Activated CD8-positive, alpha-beta T cell treated with anti-CD3 and anti-CD28 coated beads, Interleukin-2, amount 10 ng/mL, durations not matched to agents 7 days and 5 days (primary cell): ENCODE measurements at regions not wholly inside any gene's neighbourhood (a gene's known extent, or its start where the extent isn't known, plus 50 kb on each side); places are given as distances from the start of the nearest gene placed in this dataset.

Source experiments
- ATAC-seq: fragments of 150-1000 bp; cut with Tn5 transposase; one replicate; pipeline ENCODE4 v1.10.0; 2021; ENCODE audit warnings: moderate library complexity
- CTCF ChIA-PET: fragments of 350-600 bp; sonication (Branson Sonifier 250); formaldehyde crosslinking; loops from one replicate; lab custom pipeline; 2021; ENCODE audit warnings: antibody characterized with exemption; lab: Charles Lee
- POLR2A ChIA-PET: fragments of 350-600 bp; sonication (Branson Sonifier 250); formaldehyde crosslinking; loops from one replicate; lab custom pipeline; 2021; ENCODE audit warnings: antibody characterized with exemption; lab: Charles Lee
- DNase-seq: peaks from one replicate; pipeline ENCODE4 v3.0.0-alpha.2; 2020
- H3K27ac Mint-ChIP-seq: one replicate; pipeline ENCODE4 v1.8.0; 2021; ENCODE audit warnings: mild to moderate bottlenecking, mixed read lengths
- H3K27me3 Mint-ChIP-seq: one replicate; pipeline ENCODE4 v1.8.0; 2021; ENCODE audit warnings: low read depth, mixed read lengths
- H3K36me3 Mint-ChIP-seq: one replicate; pipeline ENCODE4 v1.8.0; 2021; ENCODE audit warnings: low read depth, mixed read lengths
- H3K4me1 Mint-ChIP-seq: one replicate; pipeline ENCODE4 v1.8.0; 2021; ENCODE audit warnings: low read depth, mixed read lengths
- H3K4me3 Mint-ChIP-seq: one replicate; pipeline ENCODE4 v1.8.0; 2021; ENCODE audit warnings: mild to moderate bottlenecking, mixed read lengths
- H3K9me3 Mint-ChIP-seq: one replicate; pipeline ENCODE4 v1.8.0; 2022; ENCODE audit warnings: mixed read lengths; ENCODE audit not compliant: insufficient read depth

DNA sequence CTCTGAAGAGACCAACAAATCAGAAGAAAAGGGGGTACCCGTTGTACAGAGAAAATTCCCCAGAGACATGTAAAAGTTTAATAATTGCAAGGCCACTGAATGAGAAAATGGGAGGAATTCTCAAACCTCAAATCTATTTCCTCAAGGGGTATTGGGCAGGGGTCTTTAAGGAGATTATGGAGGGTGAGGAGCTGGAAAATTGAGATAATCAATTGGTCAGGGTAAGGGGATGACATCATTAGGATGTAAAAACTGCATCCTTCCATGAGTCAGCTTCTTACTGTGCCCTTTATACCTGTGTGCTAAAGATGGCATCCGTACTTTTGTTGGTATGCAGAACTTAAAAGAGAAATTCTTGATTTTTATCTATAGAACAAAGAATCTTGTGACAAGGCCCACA lies 641.5 kb downstream of the LRFN5 start:
- Mint-ChIP-seq H3K4me3 (no peak overlapping the region), H3K36me3 (no peaks in the 10 kb centered on the region), H3K4me1 (no peaks in the 10 kb centered on the region), H3K27ac (no peak overlapping the region), H3K9me3 (peaks cover 14% of the 10 kb centered on the region), H3K27me3 (no peaks in the 10 kb centered on the region)
- ATAC-seq (no peak), DNase-seq (no peak)
- CTCF ChIA-PET = no interaction called here
- POLR2A ChIA-PET = no interaction called here

DNA sequence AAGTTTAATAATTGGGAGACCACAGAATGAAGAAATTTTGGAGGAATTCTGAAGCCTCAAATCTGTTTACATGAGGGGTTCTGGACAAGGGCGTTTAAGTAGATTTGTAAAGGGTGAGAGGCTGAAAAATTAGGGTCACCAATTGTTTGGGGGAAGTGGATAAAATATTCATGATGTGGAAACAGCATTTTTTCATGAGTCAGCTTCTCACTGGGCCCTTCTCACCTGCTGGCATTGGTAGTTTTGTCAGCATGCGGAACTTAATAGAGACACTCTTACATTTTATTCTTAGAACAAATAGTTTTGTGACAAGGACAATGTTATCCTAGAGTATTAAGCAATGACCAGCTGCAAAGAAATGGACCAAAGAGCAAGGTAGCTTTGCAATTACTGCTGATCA lies 634.4 kb downstream of the LRFN5 start:
- no peaks in the 10 kb centered on the region for H3K36me3 Mint-ChIP-seq

DNA sequence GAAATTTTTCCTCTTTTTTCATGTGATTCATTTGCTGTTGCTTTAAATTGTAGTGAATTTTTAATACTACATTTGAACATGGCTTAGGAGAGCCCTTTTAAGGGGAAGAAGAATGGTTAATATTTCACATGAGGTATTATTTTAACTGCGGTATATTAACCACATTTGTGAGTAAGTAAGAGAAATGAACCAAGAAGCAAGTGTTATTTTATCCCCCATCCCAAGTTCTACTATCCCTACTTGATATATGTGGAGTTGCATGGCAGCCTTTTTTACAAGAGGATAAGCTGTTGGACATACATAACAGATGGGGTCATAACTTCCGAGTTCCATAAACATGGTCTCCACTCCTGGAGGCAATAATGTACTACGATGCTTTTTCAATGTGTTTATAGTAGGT lies 623.3 kb downstream of the LRFN5 start:
- Mint-ChIP-seq H3K27ac (no peak overlapping the region), H3K9me3 (peaks cover 15% of the 10 kb centered on the region), H3K4me3 (no peak overlapping the region), H3K36me3 (no peaks in the 10 kb centered on the region), H3K27me3 (no peaks in the 10 kb centered on the region), H3K4me1 (no peaks in the 10 kb centered on the region)
- CTCF ChIA-PET = no interaction called here
- POLR2A ChIA-PET = no interaction called here
- DNase-seq (no peak), ATAC-seq (no peak)

More for the DNA sequence above, 634.4 kb downstream of the LRFN5 start:
- ChIA-PET POLR2A (no interaction called here), CTCF (no interaction called here)
- no peaks in the 10 kb centered on the region for H3K27me3 Mint-ChIP-seq
- H3K27ac Mint-ChIP-seq = no peak overlapping the region
- ATAC-seq (no peak), DNase-seq (no peak)
- H3K4me3 Mint-ChIP-seq = no peak overlapping the region
- peaks cover 31% of the 10 kb centered on the region for H3K9me3 Mint-ChIP-seq
- H3K4me1 Mint-ChIP-seq = no peaks in the 10 kb centered on the region

DNA sequence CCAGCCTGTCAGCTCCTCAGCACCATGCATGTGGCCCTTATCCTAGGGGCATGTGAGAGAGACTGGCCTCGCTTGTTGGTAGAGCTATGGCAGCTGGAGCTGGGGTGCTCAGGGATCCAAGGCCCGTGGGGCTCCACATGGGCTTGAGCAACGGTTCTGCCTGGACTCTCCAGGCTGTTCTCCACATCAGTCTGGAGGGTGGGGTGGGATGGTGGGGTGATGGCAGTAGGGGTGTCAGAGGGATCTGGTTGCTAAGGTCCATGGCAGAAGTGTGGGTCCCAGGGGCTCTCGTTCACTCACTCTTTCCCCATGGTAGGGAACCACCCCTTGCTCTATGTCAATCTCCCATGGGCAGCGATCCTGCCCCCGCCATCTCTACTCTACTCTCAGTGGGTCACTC lies 622.6 kb downstream of the LRFN5 start:
- Mint-ChIP-seq H3K4me3 (no peak overlapping the region), H3K36me3 (no peaks in the 10 kb centered on the region), H3K9me3 (peaks cover 15% of the 10 kb centered on the region), H3K27ac (no peak overlapping the region), H3K27me3 (no peaks in the 10 kb centered on the region), H3K4me1 (no peaks in the 10 kb centered on the region)
- POLR2A ChIA-PET = no interaction called here
- ATAC-seq (no peak), DNase-seq (no peak)
- CTCF ChIA-PET = no interaction called here

DNA sequence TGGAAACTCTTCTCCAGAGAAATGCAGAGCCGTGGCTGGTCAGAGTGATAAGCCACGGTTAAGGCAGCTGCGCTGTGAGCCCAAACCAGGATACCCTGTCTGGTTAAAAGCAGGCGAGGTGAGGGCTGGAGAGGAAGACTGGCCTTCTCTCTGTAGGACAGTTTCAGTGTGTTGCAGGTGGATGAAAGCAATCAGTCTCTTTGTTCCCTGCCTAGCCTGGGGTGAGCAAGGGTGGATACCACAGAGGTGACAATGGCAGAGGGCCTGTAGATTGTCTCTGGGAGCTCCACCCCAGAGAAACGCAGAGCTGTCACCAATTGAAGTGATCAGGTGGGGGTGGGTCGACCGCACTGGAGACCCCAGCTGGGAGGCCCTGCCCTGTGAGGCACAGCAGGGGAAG lies 621.9 kb downstream of the LRFN5 start:
- DNase-seq (no peak), ATAC-seq (no peak)
- Mint-ChIP-seq H3K9me3 (peaks cover 15% of the 10 kb centered on the region), H3K36me3 (no peaks in the 10 kb centered on the region), H3K27ac (no peak overlapping the region), H3K27me3 (no peaks in the 10 kb centered on the region), H3K4me1 (no peaks in the 10 kb centered on the region), H3K4me3 (no peak overlapping the region)
- ChIA-PET CTCF (no interaction called here), POLR2A (no interaction called here)

DNA sequence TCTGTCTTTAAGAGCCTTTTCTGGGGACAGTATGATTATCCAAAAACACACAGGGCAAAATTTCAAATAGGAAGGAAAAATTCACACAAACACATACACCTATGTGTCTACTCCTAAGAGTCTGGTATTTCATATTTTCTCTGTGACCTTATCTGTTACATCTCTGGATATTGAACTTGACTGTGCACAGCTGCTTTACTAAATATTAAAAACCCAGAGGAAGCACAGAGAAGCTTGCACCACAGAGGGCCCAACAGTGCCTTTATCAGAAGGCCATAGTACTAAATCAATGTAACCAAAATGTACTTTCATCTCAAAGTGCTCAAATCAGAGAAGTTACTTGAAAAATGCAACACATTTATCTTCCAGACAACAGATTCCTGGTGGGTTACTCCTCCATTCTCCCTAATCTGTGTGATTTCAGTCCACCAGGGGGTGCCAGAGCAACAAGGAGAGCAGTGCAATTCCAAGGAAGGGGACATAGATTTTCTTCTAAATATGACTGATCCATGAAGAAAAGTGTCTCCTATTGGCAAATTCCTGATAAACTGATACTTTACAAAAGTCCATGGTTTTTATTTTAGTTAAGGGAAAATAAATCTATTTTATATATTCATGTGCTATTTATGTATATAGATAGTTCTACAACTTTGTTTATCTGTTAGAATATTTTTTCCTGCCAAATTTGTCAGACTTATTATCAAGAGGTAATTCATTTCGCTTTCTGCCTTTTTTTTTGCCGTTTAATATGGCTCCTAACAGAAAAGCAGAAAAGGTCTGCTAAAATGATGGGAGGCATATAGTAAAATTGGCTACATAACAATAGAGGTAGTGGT lies 617.6 kb downstream of the LRFN5 start:
- no peak overlapping the region for H3K4me3 Mint-ChIP-seq
- no peaks in the 10 kb centered on the region for H3K4me1 Mint-ChIP-seq
- DNase-seq (no peak), ATAC-seq (no peak)
- peaks cover 5% of the 10 kb centered on the region for H3K9me3 Mint-ChIP-seq
- no peaks in the 10 kb centered on the region for H3K36me3 Mint-ChIP-seq
- ChIA-PET POLR2A (no interaction called here), CTCF (no interaction called here)
- H3K27me3 Mint-ChIP-seq = no peaks in the 10 kb centered on the region
- no peak overlapping the region for H3K27ac Mint-ChIP-seq

DNA sequence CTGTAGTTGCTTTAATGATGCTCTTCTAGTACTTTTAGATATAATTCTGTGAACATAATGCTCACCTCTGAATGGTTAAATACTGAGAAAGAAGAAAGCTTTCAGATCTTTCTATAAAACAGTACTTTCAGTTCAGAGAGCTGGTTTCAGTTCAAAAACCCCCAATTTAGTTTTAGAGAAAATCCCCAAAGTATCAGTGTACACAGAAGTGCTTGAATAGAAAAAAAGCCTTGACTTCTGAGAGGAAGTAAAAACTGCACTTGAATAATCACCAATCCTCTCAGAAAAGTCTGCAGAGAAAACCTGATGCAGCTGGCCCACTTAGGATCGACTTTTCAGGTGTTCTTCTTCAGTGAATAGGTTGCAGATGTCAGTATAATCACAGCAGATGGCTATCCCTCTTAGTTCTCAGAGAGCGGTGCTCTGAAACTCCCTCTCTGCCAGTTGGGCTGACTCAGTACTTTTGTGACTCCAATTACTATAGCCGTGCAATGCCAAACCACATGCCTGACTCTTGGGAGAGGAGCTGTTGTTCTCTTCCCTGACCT lies 616.3 kb downstream of the LRFN5 start:
- no peak for DNase-seq
- ChIA-PET POLR2A (no interaction called here), CTCF (interaction anchor here (0.7 kb wide), 1 partner anchor 78 kb away, joined by 3 read pairs; no protein-coding TSS in a partner anchor)
- ATAC-seq = no peak
- H3K4me1 Mint-ChIP-seq = no peaks in the 10 kb centered on the region
- peaks cover 5% of the 10 kb centered on the region for H3K9me3 Mint-ChIP-seq
- no peaks in the 10 kb centered on the region for H3K27me3 Mint-ChIP-seq
- H3K36me3 Mint-ChIP-seq = no peaks in the 10 kb centered on the region
- no peak overlapping the region for H3K4me3 Mint-ChIP-seq
- H3K27ac Mint-ChIP-seq = no peak overlapping the region

DNA sequence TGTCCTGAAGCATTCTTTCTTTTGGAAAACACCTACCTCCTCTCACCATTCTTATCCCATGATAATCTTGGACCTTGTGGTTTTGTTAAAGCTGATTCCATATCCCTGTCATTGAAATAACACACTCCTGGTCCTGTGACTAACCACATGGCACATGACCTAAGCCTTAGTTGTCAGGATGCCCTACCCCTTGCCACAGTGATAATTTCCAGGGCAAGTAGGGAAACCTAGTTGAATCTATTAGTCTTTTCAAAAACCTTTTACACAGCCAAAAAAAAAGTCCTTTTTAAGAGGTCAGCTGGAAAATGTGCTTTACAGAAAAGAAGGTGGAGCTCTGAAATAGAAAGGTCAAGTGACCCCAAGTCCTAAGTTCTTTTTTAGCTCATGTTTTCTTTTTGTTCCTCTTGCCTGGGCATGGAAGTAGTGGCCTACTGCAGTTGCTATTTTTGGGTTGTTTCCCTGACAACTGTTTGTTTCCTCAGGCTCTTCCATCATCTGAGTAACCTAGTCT lies 608.4 kb downstream of the LRFN5 start:
- no peaks in the 10 kb centered on the region for H3K4me1 Mint-ChIP-seq
- DNase-seq (no peak), ATAC-seq (no peak)
- H3K4me3 Mint-ChIP-seq = no peak overlapping the region
- ChIA-PET POLR2A (no interaction called here), CTCF (interaction anchor here (1.1 kb wide), 1 partner anchor 11 kb away, joined by 4 read pairs; no protein-coding TSS in a partner anchor)
- no peaks in the 10 kb centered on the region for H3K27me3 Mint-ChIP-seq
- no peak overlapping the region for H3K27ac Mint-ChIP-seq
- no peaks in the 10 kb centered on the region for H3K9me3 Mint-ChIP-seq
- H3K36me3 Mint-ChIP-seq = no peaks in the 10 kb centered on the region

DNA sequence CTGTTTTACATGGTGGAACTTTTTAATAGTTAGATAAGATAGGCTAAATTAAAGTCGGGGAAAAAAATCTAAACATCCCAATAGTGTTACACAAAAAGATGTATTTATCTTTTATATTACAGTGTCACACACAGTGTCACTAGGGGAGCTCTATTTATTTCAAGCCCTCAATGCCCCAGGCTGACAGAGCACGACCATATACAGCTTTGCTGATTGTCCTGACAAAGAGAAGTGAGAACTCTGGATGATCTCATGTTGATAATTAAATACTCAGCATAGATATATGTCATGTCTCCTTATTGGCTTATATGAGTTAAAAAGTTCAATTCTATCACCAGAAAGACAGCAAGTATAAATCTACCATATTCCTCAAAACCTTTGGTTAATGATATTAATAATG lies 594.3 kb downstream of the LRFN5 start:
- ChIA-PET POLR2A (no interaction called here), CTCF (no interaction called here)
- no peak for ATAC-seq
- Mint-ChIP-seq H3K4me1 (no peaks in the 10 kb centered on the region), H3K4me3 (no peak overlapping the region), H3K27ac (no peak overlapping the region), H3K9me3 (peaks cover 19% of the 10 kb centered on the region), H3K27me3 (no peaks in the 10 kb centered on the region), H3K36me3 (no peaks in the 10 kb centered on the region)
- no peak for DNase-seq

DNA sequence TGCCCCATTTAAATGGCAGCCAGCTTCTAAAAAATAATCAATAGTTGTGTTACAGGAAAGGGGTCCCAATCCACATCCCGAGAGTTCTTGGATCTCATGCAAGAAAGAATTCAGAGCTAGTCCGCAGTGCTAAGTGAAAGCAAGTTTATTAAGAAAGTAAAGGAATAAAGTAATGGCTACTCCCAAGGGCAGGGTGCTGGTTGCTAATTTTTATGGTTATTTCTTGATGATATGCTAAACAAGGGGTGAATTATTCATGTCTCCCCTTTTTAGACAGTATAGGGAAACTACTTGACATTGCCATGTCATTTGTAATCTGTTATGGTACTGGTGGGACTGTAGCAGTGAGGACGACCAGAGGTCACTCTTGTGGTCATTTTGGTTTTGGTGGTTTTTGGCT lies 591.3 kb downstream of the LRFN5 start:
- DNase-seq = no peak
- peaks cover 14% of the 10 kb centered on the region for H3K9me3 Mint-ChIP-seq
- ATAC-seq = no peak
- H3K36me3 Mint-ChIP-seq = no peaks in the 10 kb centered on the region
- no peak overlapping the region for H3K27ac Mint-ChIP-seq
- no peaks in the 10 kb centered on the region for H3K4me1 Mint-ChIP-seq
- CTCF ChIA-PET = no interaction called here
- no peaks in the 10 kb centered on the region for H3K27me3 Mint-ChIP-seq
- no peak overlapping the region for H3K4me3 Mint-ChIP-seq
- POLR2A ChIA-PET = no interaction called here

DNA sequence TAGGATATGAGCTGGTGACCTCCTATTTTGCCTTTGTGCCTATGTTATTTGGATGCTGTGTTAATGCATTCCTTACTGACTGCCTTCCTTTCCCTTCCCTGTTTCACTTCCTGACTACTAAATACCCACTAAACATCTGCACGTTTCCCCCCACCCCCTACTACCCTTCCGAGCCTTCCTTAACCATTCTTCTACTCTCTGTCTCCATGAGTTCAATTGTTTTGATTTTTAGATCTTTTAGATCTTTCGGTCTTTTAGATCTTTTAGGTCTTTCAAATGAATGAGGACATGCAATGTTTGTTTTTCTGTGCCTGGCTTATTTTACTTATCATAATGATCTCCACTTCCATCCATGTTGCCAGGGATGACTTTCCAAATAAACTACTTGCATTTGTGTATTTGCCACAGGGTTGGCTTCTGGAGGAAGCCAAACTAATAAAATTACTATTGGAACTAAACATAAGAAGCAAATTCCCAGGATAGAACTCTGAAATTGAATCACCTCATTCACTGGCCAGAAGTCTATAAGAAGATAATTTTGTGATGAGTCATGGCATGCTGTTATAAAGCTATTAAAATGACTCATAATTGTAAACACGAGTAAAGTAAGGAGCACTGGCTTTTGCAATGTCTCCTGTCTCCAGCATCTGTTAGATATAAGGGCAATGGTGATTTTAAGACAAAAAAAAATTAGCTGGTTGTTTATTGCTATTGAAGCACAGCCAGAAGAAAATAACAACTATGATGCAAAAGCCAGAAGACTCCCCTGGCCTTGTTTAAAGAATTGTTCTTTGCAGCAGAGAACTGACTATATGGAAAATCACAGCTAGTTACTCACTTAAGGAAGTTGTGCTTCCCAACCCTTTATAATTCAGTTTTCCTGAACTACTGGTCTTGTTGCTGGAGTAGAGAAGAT lies 586.3 kb downstream of the LRFN5 start:
- H3K27ac Mint-ChIP-seq = no peak overlapping the region
- ATAC-seq = no peak
- no peaks in the 10 kb centered on the region for H3K4me1 Mint-ChIP-seq
- H3K9me3 Mint-ChIP-seq = peaks cover 14% of the 10 kb centered on the region
- H3K36me3 Mint-ChIP-seq = no peaks in the 10 kb centered on the region
- ChIA-PET CTCF (no interaction called here), POLR2A (no interaction called here)
- no peak overlapping the region for H3K4me3 Mint-ChIP-seq
- no peaks in the 10 kb centered on the region for H3K27me3 Mint-ChIP-seq
- DNase-seq = no peak

DNA sequence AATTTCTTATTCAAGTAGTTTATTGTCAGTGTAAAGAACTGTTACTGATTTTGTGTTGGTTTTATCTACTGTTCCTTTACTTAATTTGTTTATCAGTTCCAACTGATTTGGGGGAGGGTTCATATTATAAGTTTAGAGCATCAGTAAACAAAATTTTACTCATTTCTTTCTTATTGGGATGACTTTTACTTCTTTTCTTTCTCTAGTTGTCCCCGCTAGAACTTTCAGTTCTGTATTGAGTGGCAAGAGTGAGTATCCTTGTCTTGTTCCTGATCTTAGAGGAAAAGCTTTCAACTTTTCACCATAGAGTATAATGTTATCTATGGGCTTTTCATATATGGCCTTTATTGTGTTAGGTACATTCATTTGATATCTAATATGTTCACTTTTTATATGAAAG lies 584.1 kb downstream of the LRFN5 start:
- H3K36me3 Mint-ChIP-seq = no peaks in the 10 kb centered on the region
- no peak overlapping the region for H3K4me3 Mint-ChIP-seq
- ChIA-PET CTCF (no interaction called here), POLR2A (no interaction called here)
- DNase-seq (no peak), ATAC-seq (no peak)
- H3K27me3 Mint-ChIP-seq = no peaks in the 10 kb centered on the region
- no peak overlapping the region for H3K27ac Mint-ChIP-seq
- no peaks in the 10 kb centered on the region for H3K4me1 Mint-ChIP-seq
- H3K9me3 Mint-ChIP-seq = peaks cover 9% of the 10 kb centered on the region
